ENCODE measurements at regions not wholly inside any gene's neighbourhood (a gene's known extent, or its start where the extent isn't known, plus 50 kb on each side); places are given as distances from the start of the nearest gene placed in this dataset.
"Not testable (repeated sequence)": the region's sequence is repeated elsewhere in the genome, so short reads cannot be mapped to it uniquely, and the experiment has no call there.

GRCh38 chr12:56862264-56862663 lies 71.9 kb downstream of the SDR9C7 start:
- Histone ChIP-seq H3K4me3 (no peak overlapping the region), H3K9me3 (ENCODE audit: low read depth) (no peaks in the 10 kb centered on the region), H3K79me2 (ENCODE audit: insufficient read depth) (no peaks in the 10 kb centered on the region), H2AFZ (no peak overlapping the region), H3F3A (ENCODE audit: insufficient read depth) (no peaks in the 10 kb centered on the region), H3K27ac (no peak overlapping the region), H3K9me2 (ENCODE audit: insufficient read depth) (no peaks in the 10 kb centered on the region), H3K4me1 (ENCODE audit: insufficient read depth) (no peaks in the 10 kb centered on the region), H3K36me3 (ENCODE audit: low read depth) (no peaks in the 10 kb centered on the region), H4K20me1 (ENCODE audit: insufficient read depth) (no peaks in the 10 kb centered on the region), H3K4me2 (ENCODE audit: unreplicated experiment) (no peak overlapping the region), H3K27me3 (replicated peaks; ENCODE audit: insufficient read depth) (no peaks in the 10 kb centered on the region), H3K9ac (no peak overlapping the region)
- no peak for DNase-seq
- TF ChIP-seq EZH2 (IDR thresholded peaks at IDR 0.05; ENCODE audit: insufficient read depth, poor library complexity, severe bottlenecking) = no peak
- TF ChIP-seq EZH2phosphoT487 (IDR thresholded peaks at IDR 0.05; ENCODE audit: insufficient read depth, low read depth) = no peak
- in situ Hi-C loops (cut with MboI) = no loop called here
- 8 to 10% methylated on average over 2 of the region's 2 CpGs for WGBS, 2 experiments (ENCODE audit: low coverage in 1 of 2, low lambda C conversion rate in 2 of 2, missing lambda C conversion rate in 2 of 2)

GRCh38 chr12:56853392-56853978 lies 80.7 kb downstream of the SDR9C7 start:
- H3F3A ChIP-seq (ENCODE audit: insufficient read depth); H3K79me2 ChIP-seq (ENCODE audit: insufficient read depth); H3K4me3 ChIP-seq; H2AFZ ChIP-seq; H3K36me3 ChIP-seq (ENCODE audit: low read depth); H3K27me3 ChIP-seq (replicated peaks; ENCODE audit: insufficient read depth); H3K9ac ChIP-seq; H3K27ac ChIP-seq; H3K9me3 ChIP-seq (ENCODE audit: low read depth); in situ Hi-C loops (cut with MboI); DNase-seq; H3K4me2 ChIP-seq (ENCODE audit: unreplicated experiment); H3K9me2 ChIP-seq (ENCODE audit: insufficient read depth); H3K4me1 ChIP-seq (ENCODE audit: insufficient read depth); H4K20me1 ChIP-seq (ENCODE audit: insufficient read depth): not testable (repeated sequence)
- 43 to 49% methylated on average over 8 of the region's 8 CpGs for WGBS, 2 experiments (ENCODE audit: low coverage in 1 of 2, low lambda C conversion rate in 2 of 2, missing lambda C conversion rate in 2 of 2)

GRCh38 chr12:56851462-56851861 lies 82.7 kb downstream of the SDR9C7 start:
- no peaks in the 10 kb centered on the region for H3F3A ChIP-seq (ENCODE audit: insufficient read depth)
- H3K9me3 ChIP-seq (ENCODE audit: low read depth) = no peaks in the 10 kb centered on the region
- no peaks in the 10 kb centered on the region for H3K9me2 ChIP-seq (ENCODE audit: insufficient read depth)
- no peak overlapping the region for H3K4me2 ChIP-seq (ENCODE audit: unreplicated experiment)
- TF ChIP-seq EZH2 (IDR thresholded peaks at IDR 0.05; ENCODE audit: insufficient read depth, poor library complexity, severe bottlenecking) (no peak), EZH2phosphoT487 (IDR thresholded peaks at IDR 0.05; ENCODE audit: insufficient read depth, low read depth) (no peak)
- no peak overlapping the region for H3K27ac ChIP-seq
- no peaks in the 10 kb centered on the region for H3K36me3 ChIP-seq (ENCODE audit: low read depth)
- H3K4me3 ChIP-seq = no peak overlapping the region
- H3K4me1 ChIP-seq (ENCODE audit: insufficient read depth) = no peaks in the 10 kb centered on the region
- no peak overlapping the region for H3K9ac ChIP-seq
- H4K20me1 ChIP-seq (ENCODE audit: insufficient read depth) = no peaks in the 10 kb centered on the region
- H2AFZ ChIP-seq = no peak overlapping the region
- H3K79me2 ChIP-seq (ENCODE audit: insufficient read depth) = no peaks in the 10 kb centered on the region
- 81 to 87% methylated on average over 1 of the region's 1 CpG for WGBS, 2 experiments (ENCODE audit: low coverage in 1 of 2, low lambda C conversion rate in 2 of 2, missing lambda C conversion rate in 2 of 2)
- DNase-seq = no peak
- in situ Hi-C loops (cut with MboI) = no loop called here
- peaks cover 5% of the 10 kb centered on the region; the same call in 1 of the 2 replicates for H3K27me3 ChIP-seq (replicated peaks; ENCODE audit: insufficient read depth)

GRCh38 chr12:56840922-56841321 lies 77.8 kb downstream of the HSD17B6 start:
- Histone ChIP-seq H3K9me3 (ENCODE audit: low read depth) (no peaks in the 10 kb centered on the region), H3K27ac (no peak overlapping the region), H3K9ac (no peak overlapping the region), H4K20me1 (ENCODE audit: insufficient read depth) (no peaks in the 10 kb centered on the region), H3K79me2 (ENCODE audit: insufficient read depth) (no peaks in the 10 kb centered on the region), H2AFZ (no peak overlapping the region), H3K4me2 (ENCODE audit: unreplicated experiment) (no peak overlapping the region), H3K36me3 (ENCODE audit: low read depth) (no peaks in the 10 kb centered on the region), H3K4me3 (no peak overlapping the region), H3K9me2 (ENCODE audit: insufficient read depth) (no peaks in the 10 kb centered on the region), H3F3A (ENCODE audit: insufficient read depth) (peaks cover 10% of the 10 kb centered on the region; the same call in 1 of the 2 replicates), H3K27me3 (replicated peaks; ENCODE audit: insufficient read depth) (no peaks in the 10 kb centered on the region), H3K4me1 (ENCODE audit: insufficient read depth) (peaks cover 13% of the 10 kb centered on the region)
- DNase-seq = peak; percentile 10
- TF ChIP-seq EZH2phosphoT487 (IDR thresholded peaks at IDR 0.05; ENCODE audit: insufficient read depth, low read depth) = no peak
- TF ChIP-seq EZH2 (IDR thresholded peaks at IDR 0.05; ENCODE audit: insufficient read depth, poor library complexity, severe bottlenecking) = no peak
- WGBS, 2 experiments (ENCODE audit: low coverage in 1 of 2, low lambda C conversion rate in 2 of 2, missing lambda C conversion rate in 2 of 2) = 63 to 67% methylated on average over 8 of the region's 8 CpGs
- in situ Hi-C loops (cut with MboI) = no loop called here

GRCh38 chr12:56839915-56840325 lies 76.8 kb downstream of the HSD17B6 start:
- Histone ChIP-seq H4K20me1 (ENCODE audit: insufficient read depth) (no peaks in the 10 kb centered on the region), H3K4me2 (ENCODE audit: unreplicated experiment) (no peak overlapping the region), H3K27me3 (replicated peaks; ENCODE audit: insufficient read depth) (no peaks in the 10 kb centered on the region), H3K9me3 (ENCODE audit: low read depth) (no peaks in the 10 kb centered on the region), H2AFZ (no peak overlapping the region), H3K4me1 (ENCODE audit: insufficient read depth) (peaks cover 16% of the 10 kb centered on the region), H3K4me3 (no peak overlapping the region), H3K27ac (no peak overlapping the region), H3K9me2 (ENCODE audit: insufficient read depth) (no peaks in the 10 kb centered on the region), H3K9ac (no peak overlapping the region), H3K36me3 (ENCODE audit: low read depth) (no peaks in the 10 kb centered on the region), H3F3A (ENCODE audit: insufficient read depth) (peaks cover 10% of the 10 kb centered on the region; the same call in 1 of the 2 replicates), H3K79me2 (ENCODE audit: insufficient read depth) (no peaks in the 10 kb centered on the region)
- 7 to 18% methylated on average over 1 of the region's 1 CpG for WGBS, 2 experiments (ENCODE audit: low coverage in 1 of 2, low lambda C conversion rate in 2 of 2, missing lambda C conversion rate in 2 of 2)
- DNase-seq = peak; percentile 17
- in situ Hi-C loops (cut with MboI) = no loop called here
- TF ChIP-seq EZH2phosphoT487 (IDR thresholded peaks at IDR 0.05; ENCODE audit: insufficient read depth, low read depth) (no peak), EZH2 (IDR thresholded peaks at IDR 0.05; ENCODE audit: insufficient read depth, poor library complexity, severe bottlenecking) (no peak)
